ENCODE measurements at regions not wholly inside any gene's neighbourhood (a gene's known extent, or its start where the extent isn't known, plus 50 kb on each side); places are given as distances from the start of the nearest gene placed in this dataset.
"Not testable (repeated sequence)": the region's sequence is repeated elsewhere in the genome, so short reads cannot be mapped to it uniquely, and the experiment has no call there.

DNA sequence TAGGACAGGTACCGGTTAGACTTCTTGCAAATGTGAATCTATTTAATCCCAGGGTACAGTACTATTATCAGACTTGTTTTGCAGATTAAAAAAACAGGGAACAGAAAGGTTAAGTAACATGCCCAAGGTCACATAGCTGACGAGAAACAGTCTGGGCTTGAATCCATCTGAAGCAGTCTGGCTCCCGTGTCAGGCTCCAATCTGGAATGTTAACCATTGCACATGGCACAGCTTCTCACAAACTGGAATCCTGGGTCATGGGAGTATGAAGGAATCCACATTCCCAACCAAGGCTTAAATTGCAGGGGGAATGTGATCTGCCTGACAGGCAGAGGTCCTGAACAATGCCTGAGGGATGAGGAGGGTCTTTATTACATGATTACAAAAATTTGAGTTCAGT, 187.5 kb upstream of the SPTLC3 start:
- DNase-seq (ENCODE audit: low spot score): no peak

DNA sequence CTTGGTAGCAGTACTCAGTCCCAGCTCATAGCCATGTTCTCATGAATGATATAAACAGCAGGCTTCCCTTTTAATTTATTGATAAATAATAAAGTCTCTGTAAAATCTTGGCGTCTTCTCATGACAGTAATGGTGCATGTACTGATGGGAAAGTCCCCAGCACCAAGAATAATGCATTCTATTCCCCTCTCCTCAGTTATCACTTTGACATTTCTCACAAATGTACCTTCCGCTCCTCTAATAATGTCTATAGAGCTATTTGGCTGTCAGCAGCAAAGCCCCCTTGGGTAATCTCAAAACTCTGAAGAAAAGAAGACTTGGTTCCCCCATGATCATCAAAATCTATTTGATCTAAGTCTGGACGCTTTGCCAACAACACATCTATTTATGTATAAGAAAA, 185.0 kb upstream of the SPTLC3 start:
- DNase-seq (ENCODE audit: low spot score): no peak

DNA sequence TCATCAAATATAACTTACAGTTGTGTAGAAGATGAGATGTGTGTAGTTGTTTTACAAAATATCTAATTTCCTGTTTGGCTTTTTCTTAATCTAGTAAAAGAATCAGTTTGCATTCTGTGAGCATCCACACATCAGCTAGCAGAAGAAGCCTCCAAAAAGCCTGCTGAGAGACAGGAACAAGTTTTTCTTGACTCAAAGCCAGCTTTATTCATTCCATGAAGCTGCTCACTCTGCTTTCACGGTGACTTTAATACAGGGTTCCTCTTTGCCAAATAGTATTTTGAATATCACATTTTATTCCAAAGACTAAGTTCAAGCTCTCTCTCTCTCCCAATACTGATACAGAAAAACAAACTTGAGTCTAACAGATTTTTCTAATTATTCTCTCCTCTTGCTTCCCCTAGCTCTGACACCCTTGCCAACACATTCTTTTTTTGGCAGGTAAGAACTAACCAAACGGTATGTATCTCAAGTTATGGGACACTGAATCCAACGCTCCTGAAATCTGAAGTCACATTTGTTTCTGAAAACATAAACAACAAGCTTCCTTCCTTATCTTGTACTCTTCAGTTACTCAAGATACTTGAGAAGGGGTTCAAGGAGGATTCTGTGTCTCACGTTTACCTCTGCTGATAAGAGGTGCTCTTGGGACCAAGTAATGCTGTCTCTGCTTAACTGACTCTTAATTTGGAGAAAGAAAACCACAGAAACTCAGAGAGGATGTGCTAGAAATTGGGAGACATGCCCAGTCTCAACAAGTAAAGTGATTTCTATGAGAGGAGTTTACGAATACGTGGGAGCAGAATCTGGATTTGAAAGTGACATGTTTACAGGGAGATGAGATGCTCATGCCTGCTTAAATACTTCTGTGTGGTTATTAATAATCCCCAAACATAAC, 184.2 kb upstream of the SPTLC3 start:
- DNase-seq (ENCODE audit: low spot score): no peak

DNA sequence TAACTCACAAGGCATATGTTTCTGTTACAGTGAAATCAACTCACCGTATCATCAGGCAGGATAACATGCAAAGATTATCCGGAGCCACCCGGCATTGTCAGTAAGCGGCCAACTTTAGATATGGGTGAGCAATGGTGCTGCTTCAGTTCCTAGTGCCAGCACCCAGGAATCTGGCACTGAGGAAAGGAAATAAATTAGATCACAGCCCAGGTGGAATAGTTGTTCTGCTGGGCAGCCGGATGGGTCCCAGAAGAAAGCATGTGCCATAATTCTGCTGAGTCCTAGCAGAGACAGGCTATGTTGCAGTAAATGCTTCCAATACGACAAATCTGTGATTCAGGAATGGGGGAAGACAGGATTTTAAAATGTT, 183.6 kb upstream of the SPTLC3 start:
- DNase-seq (ENCODE audit: low spot score): no peak

DNA sequence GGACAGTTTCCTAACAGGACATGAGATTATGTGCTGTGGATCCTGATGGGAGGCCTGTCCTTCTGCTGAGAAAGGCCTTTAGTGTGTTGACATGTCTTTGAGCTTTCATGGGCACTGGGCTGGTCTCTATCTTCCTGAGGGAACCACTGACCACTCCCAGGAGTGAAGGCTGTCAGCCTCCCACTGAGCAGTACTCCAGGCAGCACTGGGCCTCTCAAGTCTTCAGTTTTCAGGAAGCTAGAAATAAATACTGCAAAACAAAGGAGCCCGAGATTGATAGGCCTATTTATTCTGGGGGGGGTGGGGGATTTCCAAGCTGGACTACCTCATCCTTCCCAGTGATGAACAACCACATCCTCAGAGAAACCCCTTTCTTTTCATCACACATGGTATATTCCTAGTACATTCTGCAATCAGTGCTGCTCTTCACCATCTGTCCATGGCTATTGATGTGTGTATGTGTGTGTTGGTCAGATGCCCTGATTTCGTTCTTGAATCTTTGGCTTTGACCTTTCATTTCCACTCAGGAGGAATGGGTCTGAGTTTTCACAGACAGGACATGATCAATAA, 180.9 kb upstream of the SPTLC3 start:
- no peak for DNase-seq (ENCODE audit: low spot score)

DNA sequence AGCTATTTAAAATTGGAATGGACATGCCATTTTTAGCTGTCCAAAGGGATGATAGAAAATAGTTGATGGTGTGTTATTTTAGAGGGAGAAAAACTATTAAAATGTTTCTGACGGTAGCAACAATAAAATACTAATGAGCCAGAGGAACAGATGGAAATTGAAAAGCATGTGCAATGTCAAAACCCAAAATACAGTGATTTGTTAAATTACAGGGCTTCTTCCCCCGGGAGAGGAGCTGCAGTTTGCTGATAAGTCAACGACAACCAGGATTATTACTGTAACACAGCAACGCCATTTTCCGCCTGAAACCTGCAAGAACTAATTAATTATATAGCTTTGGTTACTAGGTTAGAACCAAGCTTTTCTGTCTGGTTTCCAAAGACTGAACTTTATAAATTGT, 179.6 kb upstream of the SPTLC3 start:
- DNase-seq (ENCODE audit: low spot score): no peak

DNA sequence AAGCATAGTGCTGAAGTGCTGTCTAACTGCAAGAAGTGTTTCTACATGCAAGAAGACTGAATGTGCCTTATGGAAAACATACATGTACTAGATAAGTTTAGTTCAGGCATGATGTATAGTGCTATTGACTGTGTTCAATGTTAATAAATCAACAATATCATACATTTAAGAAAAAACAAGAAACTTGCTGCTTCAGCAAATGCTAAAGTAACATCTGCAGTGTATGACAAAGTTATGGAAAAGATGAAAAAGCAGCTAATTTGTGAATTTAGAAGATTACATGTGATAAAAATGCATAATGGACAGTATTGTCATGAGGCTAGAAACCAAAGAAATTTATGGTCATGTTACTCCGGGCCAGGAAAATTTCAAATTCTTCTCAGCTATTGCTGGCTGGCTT, 174.9 kb upstream of the SPTLC3 start:
- DNase-seq (ENCODE audit: low spot score): no peak

DNA sequence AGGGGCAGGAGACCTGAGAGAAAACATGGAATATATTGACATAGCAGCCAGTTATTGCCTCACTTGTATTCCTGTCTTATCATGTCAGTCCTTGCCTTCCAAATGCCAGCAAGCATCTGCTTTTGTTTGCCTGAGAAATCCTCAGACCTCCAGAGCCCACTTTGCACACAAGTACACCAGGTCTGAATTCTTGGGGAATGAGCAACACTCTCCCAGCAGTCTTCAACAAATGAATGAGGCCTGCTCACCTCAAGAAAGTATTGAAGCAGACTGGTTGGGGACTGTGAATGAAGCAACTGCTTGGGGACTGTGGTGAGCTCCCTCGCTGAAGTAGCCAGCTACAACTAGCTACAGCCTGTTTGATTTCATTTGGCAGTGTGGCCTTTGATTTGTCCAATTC, 172.8 kb upstream of the SPTLC3 start:
- no peak for DNase-seq (ENCODE audit: low spot score)

DNA sequence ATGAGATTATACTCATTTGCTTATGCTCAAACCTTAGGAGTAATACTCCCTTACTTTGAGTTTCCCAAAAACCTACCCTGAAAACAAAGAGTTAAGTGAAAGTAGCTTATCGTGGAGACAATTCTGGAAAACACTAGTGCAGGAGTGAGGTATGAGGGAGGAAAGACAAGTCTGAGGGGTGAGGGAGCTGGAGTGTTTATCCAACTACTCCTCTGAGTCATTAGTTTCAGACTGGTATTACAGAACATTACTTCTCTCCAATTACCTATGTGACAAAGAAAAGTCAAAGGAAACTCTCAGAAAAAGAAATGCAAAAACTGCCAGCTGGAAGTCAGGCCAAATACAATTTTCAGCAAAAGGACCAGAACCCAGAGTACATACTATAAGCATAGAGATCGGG, 171.1 kb upstream of the SPTLC3 start:
- DNase-seq (ENCODE audit: low spot score): no peak

DNA sequence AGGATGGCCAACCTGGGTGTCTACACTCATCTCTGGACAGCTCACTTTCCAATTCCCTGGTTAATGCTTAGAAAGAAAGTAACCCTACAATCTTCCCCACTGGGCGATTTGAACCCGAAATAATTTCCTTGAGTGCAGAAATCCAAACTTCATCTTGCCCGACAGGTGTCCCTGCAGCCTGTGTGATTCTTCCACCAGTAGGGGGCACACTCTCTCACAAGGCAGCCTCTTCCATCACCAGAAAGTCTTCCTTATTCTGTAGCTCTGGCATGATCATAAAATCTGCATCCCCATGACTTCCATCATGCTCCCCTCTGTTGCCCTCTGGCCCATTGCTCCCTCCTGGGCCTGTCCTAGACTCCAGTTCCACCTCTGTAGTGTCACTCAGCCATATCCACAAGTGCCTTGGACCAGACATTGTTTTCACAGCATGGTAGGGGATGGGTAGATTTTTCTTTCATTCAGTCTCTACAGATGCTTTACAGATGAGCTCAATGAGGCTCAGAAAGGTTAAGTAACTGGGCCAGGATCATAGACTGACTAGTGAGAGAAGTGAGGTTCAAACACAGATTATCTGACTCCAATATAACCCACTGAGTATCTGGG, 170.4 kb upstream of the SPTLC3 start:
- no peak for DNase-seq (ENCODE audit: low spot score)

DNA sequence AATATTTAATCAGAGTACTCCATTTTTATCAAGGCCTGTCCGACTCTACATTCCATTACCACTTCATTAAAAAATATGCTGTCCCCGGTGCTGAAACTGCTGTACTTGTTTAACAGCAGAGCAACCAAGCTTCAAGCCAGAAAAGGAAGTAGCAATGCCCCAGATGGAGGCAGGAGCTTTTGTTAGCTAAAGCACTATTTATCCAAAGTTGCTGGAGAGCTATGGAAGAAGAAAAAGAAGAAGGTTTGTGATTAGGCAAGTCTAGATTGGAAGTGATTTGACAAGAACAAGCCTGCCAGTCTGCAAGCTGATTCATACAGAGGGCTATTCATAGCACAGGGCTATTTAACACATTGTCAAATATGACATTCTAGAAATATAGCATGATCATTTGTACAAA, 160.9 kb upstream of the SPTLC3 start:
- DNase-seq (ENCODE audit: low spot score): peak; percentile 19

DNA sequence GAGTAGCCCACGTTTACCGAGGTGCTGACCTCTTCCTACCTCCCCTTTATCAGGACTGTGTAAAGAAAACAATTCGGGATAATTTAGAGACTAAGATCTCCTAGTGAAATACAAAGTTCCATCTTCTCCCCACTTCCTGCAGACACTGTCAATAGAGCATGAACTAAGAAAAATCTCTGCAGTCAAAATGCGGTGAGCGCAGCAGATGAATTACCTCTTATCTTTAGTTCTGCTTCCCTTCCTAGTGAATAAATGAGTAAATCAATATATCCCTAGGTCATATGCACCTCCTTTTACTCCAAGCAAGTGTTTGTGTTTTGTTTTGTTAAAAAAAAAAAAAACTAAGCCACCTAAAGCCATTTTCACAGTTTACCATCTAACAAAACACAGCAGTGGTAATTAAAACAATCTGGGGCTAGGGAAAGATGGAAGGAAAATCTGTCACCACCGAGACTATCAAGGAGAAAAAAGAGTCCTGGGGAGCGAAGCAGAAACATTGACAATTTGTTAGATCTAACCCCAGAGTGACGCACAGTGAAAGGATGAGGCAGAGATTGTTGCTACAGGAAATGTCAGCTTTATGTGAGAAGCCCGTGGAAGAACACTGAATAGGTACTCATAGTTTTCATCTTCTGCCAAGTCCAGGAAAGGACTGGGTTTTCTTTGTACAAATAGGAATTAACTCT, 159.4 kb upstream of the SPTLC3 start:
- no peak for DNase-seq (ENCODE audit: low spot score)

DNA sequence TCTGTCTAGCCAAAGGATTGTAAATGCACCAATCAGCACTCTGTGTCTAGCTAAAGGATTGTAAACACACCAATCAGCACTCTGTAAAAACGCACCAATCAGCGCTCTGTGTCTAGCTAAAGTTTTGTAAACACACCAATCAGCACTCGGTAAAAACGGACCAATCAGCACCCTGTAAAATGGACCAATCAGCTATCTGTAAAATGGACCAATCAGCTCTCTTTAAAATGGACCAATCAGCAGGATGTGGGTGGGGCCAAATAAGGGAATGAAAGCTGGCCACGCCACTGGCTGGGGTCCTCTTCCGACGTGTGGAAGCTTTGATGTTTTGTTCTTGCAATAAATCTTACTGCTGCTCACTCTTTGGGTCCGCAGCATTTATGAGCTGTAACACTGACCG, 151.1 kb upstream of the SPTLC3 start:
- DNase-seq (ENCODE audit: low spot score): not testable (repeated sequence)

DNA sequence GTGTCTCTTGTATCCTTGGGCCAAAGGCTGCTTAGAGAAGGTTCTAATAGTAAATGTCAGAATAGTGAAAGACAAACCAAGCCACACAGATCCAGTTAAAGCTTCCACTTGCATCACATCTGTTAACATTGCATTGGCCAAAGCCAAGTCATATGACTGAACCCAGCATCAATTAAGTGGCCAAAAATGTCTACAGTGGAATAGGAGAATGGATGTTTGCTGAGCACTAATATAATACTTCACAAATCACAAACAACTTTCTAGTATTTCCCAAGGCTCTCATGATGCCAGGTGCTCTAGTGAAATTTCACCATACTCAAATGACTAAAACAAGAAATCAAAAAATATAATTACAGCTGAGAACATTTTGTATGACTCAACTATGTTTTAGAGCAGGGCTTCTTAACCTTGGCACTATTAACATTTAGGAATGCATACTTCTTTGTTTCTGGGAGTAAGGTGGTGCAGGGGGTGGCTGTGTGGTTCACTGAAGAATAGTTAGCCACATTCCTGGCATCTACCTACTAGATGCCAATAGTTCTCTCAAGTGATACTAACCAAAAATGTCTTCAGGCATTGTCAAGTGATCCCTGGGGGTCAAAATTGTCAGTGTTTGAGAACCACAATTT, 148.0 kb upstream of the SPTLC3 start:
- no peak for DNase-seq (ENCODE audit: low spot score)

DNA sequence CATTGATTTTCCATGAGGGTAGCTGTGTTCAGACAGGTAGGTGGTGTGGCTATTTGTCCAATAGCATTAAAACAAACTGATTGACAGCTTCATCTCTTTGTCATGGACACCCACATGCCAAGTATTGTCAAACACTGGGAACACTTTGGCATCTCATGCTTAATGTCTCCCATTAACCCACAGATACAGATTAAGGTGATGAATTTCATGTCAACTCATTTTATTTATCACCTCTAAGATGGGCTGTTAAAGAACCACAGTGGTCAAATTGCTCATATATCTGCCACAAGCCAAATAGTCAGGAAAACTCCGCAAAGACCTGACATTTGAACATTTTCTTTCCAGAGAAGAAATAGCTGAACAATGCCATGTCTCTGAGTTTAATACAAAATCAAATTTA, 139.1 kb upstream of the SPTLC3 start:
- DNase-seq (ENCODE audit: low spot score): no peak

DNA sequence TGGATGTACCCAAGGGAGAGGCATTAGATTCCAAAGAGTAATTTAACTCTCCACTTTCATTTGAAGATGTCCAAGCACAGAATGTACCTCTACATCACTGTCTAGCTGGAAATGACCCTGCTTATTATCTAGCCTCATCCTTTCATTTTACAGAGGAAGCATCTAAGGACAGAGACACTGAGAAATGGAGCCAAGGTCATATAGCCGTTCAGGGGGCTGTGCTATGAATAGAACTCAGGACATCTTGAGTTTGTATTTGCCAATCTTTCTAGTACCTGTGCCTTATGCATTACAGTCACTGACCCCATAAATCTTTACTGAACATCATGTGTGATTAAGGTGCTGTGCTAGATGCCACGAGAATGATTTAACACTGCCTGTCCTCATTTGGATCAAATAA, 138.2 kb upstream of the SPTLC3 start:
- no peak for DNase-seq (ENCODE audit: low spot score)

DNA sequence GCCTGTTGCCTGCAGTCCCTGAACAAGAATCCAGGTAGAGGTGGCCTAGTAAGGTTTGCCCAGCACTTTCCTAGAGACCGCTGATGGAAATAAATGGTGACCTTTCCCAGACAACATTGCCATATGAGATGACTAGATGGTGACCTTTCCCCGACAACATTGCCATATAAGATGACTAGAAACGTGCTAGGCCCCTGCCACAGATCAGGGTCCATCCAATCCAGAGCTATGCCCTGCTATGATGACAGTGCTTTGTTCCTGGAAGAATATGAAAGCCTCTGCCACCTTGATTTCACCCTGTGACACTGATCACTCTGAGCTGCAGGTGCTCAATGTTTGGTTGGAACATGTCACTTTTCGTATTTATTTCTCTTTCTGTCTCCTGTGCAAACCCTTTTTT, 133.8 kb upstream of the SPTLC3 start:
- DNase-seq (ENCODE audit: low spot score): no peak

DNA sequence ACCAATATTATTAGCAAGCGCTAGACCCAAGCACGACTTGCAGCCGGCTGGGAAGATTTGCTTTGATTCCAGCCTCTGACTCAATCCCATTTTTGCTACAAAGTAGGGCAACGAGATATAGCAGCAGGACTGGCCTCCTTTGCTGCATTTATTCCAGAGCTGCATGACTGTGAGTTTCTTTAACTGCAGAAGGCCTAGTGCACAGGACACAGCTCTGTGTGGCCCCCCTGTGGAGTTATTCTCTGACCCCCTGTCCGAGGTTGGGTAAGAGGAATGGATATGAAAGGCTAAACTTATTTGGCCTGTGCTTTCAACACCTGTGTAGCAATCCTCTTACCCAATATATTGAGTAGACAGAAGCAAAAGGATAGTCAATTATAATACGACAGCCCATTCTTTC, 133.3 kb upstream of the SPTLC3 start:
- DNase-seq (ENCODE audit: low spot score): no peak

DNA sequence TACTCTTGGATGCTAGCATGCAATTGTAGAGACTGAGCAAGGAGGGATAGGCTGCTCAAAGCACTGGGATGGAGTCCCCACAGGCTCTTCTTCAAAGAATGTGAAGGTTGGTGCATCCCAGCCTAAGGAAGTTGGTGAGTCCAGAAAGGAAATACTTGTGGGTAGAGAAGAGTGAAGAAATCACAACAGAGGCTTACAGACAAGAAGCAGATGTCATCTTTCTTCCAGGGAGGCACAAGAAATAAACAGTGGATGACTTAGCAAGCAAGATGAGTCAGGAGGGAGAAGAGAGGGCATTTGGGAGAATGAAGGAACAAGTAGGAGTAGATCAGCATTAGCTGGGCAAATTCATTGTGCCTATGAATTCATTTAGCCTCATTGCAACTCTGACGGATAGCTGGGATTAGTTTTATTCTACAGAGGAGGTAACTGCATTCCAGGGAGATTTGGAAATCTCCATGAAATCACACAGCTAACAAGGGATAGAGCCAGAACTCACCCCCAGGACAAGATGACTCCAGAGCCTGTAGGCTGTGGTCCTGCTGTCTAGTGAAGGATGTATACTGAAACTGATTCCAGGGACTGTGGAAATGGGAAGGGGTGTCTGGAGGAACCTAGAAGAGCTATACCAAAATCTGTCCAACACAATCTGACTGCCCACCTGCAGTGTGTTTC, 125.8 kb upstream of the SPTLC3 start:
- DNase-seq (ENCODE audit: low spot score): no peak

DNA sequence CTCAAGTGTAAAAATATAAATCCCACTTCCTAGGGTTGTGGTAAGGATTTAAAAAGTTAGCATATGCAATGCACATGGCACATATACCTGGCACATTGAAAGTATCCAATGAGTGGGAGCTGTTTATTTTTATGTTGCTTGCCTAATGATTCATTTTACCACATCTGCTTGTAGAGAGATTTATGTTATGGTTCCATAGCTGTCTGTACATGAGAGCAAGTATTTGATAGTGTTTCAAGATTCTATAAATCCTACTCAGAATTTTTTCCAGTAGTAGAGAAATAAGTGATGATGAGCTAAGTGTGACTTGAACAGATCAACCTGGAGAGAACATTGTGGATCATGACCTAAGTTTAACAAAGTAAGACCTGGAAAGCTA, 125.3 kb upstream of the SPTLC3 start:
- no peak for DNase-seq (ENCODE audit: low spot score)

DNA sequence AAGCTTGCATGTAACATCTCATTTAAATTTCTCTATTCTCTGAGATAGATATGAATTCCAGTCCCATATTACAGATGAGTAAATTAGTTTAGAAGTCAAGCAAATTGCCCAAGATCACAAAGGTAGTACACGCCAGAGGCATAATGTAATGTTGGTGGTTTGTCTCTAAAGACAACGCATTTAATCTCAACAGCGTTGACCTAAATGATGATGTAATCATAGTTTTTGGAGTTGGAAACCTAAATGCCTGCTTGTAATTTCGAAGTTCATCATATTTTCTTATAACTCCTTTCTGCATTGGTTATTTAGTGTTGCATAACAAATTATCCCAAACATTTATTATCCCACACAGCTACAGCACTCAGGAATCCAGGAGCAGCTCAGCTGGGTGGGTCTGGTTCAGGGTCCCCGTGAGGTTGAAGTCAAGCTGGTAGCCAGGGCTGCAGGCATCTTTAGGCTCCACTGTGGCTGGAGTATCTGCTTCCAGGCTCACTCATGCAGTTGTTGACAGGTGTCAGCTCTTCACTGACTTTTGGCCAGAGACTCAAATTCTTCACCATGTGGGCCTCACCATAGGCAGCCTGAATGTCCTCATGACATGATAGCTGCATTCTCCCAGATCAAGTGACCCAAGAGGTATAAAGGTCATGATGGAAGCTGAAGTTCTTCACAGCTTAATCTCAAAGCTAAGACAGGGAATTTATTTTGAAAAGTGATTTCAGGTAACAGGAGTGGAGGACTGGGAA, 122.0 kb upstream of the SPTLC3 start:
- no peak for DNase-seq (ENCODE audit: low spot score)

Measured in putamen (tissue), 1 donor.